ENCODE measurements at regions not wholly inside any gene's neighbourhood (a gene's known extent, or its start where the extent isn't known, plus 50 kb on each side); places are given as distances from the start of the nearest gene placed in this dataset.

- Histone ChIP-seq H3K4me3 (ENCODE audit: extremely low read depth, insufficient read depth, low read length, poor library complexity, severe bottlenecking) (no peak overlapping the region), H3K36me3 (ENCODE audit: control insufficient read depth, insufficient read depth, low read length) (no peaks in the 10 kb centered on the region), H3K9me3 (ENCODE audit: control insufficient read depth, low read length) (no peaks in the 10 kb centered on the region), H3K4me1 (ENCODE audit: control insufficient read depth, insufficient read depth, low read length, poor library complexity, severe bottlenecking) (no peaks in the 10 kb centered on the region), H3K27ac (ENCODE audit: low read depth, low read length, severe bottlenecking) (no peak overlapping the region)
- 78 to 100% methylated on average over 2 to 3 of the region's 4 CpGs for WGBS, 2 experiments (ENCODE audit: insufficient coverage in 2 of 2)
Observed at GRCh38 chr6:53744321-53744720, 50.5 kb upstream of the LRRC1 start.

- 74 to 80% methylated on average over 8 to 9 of the region's 10 CpGs for WGBS, 2 experiments (ENCODE audit: insufficient coverage in 2 of 2)
- no peaks in the 10 kb centered on the region for H3K4me1 ChIP-seq (ENCODE audit: control insufficient read depth, insufficient read depth, low read length, poor library complexity, severe bottlenecking)
Observed at GRCh38 chr6:53741034-53741823, 53.6 kb upstream of the LRRC1 start.

GRCh38 chr6:53737746-53738145 is 57.1 kb upstream of the LRRC1 start:
- Histone ChIP-seq H3K27ac (ENCODE audit: low read depth, low read length, severe bottlenecking) (no peak overlapping the region), H3K36me3 (ENCODE audit: control insufficient read depth, insufficient read depth, low read length) (no peaks in the 10 kb centered on the region), H3K9me3 (ENCODE audit: control insufficient read depth, low read length) (no peaks in the 10 kb centered on the region), H3K4me1 (ENCODE audit: control insufficient read depth, insufficient read depth, low read length, poor library complexity, severe bottlenecking) (peaks cover 7% of the 10 kb centered on the region), H3K4me3 (ENCODE audit: extremely low read depth, insufficient read depth, low read length, poor library complexity, severe bottlenecking) (no peak overlapping the region)
- 67 to 94% methylated on average over 1 to 2 of the region's 3 CpGs for WGBS, 2 experiments (ENCODE audit: insufficient coverage in 2 of 2)

More at GRCh38 chr6:53741034-53741823, 53.6 kb upstream of the LRRC1 start:
- Histone ChIP-seq H3K9me3 (ENCODE audit: control insufficient read depth, low read length) (no peaks in the 10 kb centered on the region), H3K27ac (ENCODE audit: low read depth, low read length, severe bottlenecking) (no peak overlapping the region), H3K4me3 (ENCODE audit: extremely low read depth, insufficient read depth, low read length, poor library complexity, severe bottlenecking) (no peak overlapping the region), H3K36me3 (ENCODE audit: control insufficient read depth, insufficient read depth, low read length) (no peaks in the 10 kb centered on the region)

GRCh38 chr6:53735896-53736295 is 58.9 kb upstream of the LRRC1 start:
- H3K9me3 ChIP-seq (ENCODE audit: control insufficient read depth, low read length), result no peaks in the 10 kb centered on the region
- no peaks in the 10 kb centered on the region for H3K36me3 ChIP-seq (ENCODE audit: control insufficient read depth, insufficient read depth, low read length)
- 67 to 100% methylated on average over 3 to 4 of the region's 4 CpGs for WGBS, 2 experiments (ENCODE audit: insufficient coverage in 2 of 2)
- no peak overlapping the region for H3K4me3 ChIP-seq (ENCODE audit: extremely low read depth, insufficient read depth, low read length, poor library complexity, severe bottlenecking)
- H3K4me1 ChIP-seq (ENCODE audit: control insufficient read depth, insufficient read depth, low read length, poor library complexity, severe bottlenecking), result peaks cover 7% of the 10 kb centered on the region
- H3K27ac ChIP-seq (ENCODE audit: low read depth, low read length, severe bottlenecking), result no peak overlapping the region

- H3K9me3 ChIP-seq (ENCODE audit: control insufficient read depth, low read length), result no peaks in the 10 kb centered on the region
- H3K27ac ChIP-seq (ENCODE audit: low read depth, low read length, severe bottlenecking), result peak overlapping the region; percentile 58
- H3K36me3 ChIP-seq (ENCODE audit: control insufficient read depth, insufficient read depth, low read length), result no peaks in the 10 kb centered on the region
- H3K4me3 ChIP-seq (ENCODE audit: extremely low read depth, insufficient read depth, low read length, poor library complexity, severe bottlenecking), result no peak overlapping the region
- 67 to 89% methylated on average over 4 to 10 of the region's 13 CpGs for WGBS, 2 experiments (ENCODE audit: insufficient coverage in 2 of 2)
- H3K4me1 ChIP-seq (ENCODE audit: control insufficient read depth, insufficient read depth, low read length, poor library complexity, severe bottlenecking), result peaks cover 7% of the 10 kb centered on the region
Observed at GRCh38 chr6:53734473-53735299, 60.1 kb upstream of the LRRC1 start.

GRCh38 chr6:53731866-53732636 is 62.8 kb upstream of the LRRC1 start:
- 89 to 96% methylated on average over 3 of the region's 5 CpGs for WGBS, 2 experiments (ENCODE audit: insufficient coverage in 2 of 2)
- H3K9me3 ChIP-seq (ENCODE audit: control insufficient read depth, low read length), result no peaks in the 10 kb centered on the region
- H3K27ac ChIP-seq (ENCODE audit: low read depth, low read length, severe bottlenecking), result no peak overlapping the region
- H3K36me3 ChIP-seq (ENCODE audit: control insufficient read depth, insufficient read depth, low read length), result no peaks in the 10 kb centered on the region
- H3K4me3 ChIP-seq (ENCODE audit: extremely low read depth, insufficient read depth, low read length, poor library complexity, severe bottlenecking), result no peak overlapping the region
- H3K4me1 ChIP-seq (ENCODE audit: control insufficient read depth, insufficient read depth, low read length, poor library complexity, severe bottlenecking), result peaks cover 7% of the 10 kb centered on the region

GRCh38 chr6:53730767-53731166 is 64.0 kb upstream of the LRRC1 start:
- Histone ChIP-seq H3K9me3 (ENCODE audit: control insufficient read depth, low read length) (no peaks in the 10 kb centered on the region), H3K27ac (ENCODE audit: low read depth, low read length, severe bottlenecking) (no peak overlapping the region), H3K36me3 (ENCODE audit: control insufficient read depth, insufficient read depth, low read length) (no peaks in the 10 kb centered on the region), H3K4me1 (ENCODE audit: control insufficient read depth, insufficient read depth, low read length, poor library complexity, severe bottlenecking) (peaks cover 7% of the 10 kb centered on the region), H3K4me3 (ENCODE audit: extremely low read depth, insufficient read depth, low read length, poor library complexity, severe bottlenecking) (no peak overlapping the region)

GRCh38 chr6:53728570-53729194 is 63.1 kb upstream of the KLHL31 start:
- peak overlapping the region; percentile 5 for H3K27ac ChIP-seq (ENCODE audit: low read depth, low read length, severe bottlenecking)
- H3K4me1 ChIP-seq (ENCODE audit: control insufficient read depth, insufficient read depth, low read length, poor library complexity, severe bottlenecking), result no peaks in the 10 kb centered on the region
- no peaks in the 10 kb centered on the region for H3K36me3 ChIP-seq (ENCODE audit: control insufficient read depth, insufficient read depth, low read length)
- no peak overlapping the region for H3K4me3 ChIP-seq (ENCODE audit: extremely low read depth, insufficient read depth, low read length, poor library complexity, severe bottlenecking)
- 34 to 50% methylated on average over 2 to 7 of the region's 9 CpGs for WGBS, 2 experiments (ENCODE audit: insufficient coverage in 2 of 2)
- no peaks in the 10 kb centered on the region for H3K9me3 ChIP-seq (ENCODE audit: control insufficient read depth, low read length)

GRCh38 chr6:53727748-53728147 is 62.2 kb upstream of the KLHL31 start:
- 88 to 92% methylated on average over 4 to 5 of the region's 5 CpGs for WGBS, 2 experiments (ENCODE audit: insufficient coverage in 2 of 2)
- H3K4me1 ChIP-seq (ENCODE audit: control insufficient read depth, insufficient read depth, low read length, poor library complexity, severe bottlenecking), result no peaks in the 10 kb centered on the region
- no peaks in the 10 kb centered on the region for H3K9me3 ChIP-seq (ENCODE audit: control insufficient read depth, low read length)
- H3K27ac ChIP-seq (ENCODE audit: low read depth, low read length, severe bottlenecking), result no peak overlapping the region
- no peaks in the 10 kb centered on the region for H3K36me3 ChIP-seq (ENCODE audit: control insufficient read depth, insufficient read depth, low read length)
- H3K4me3 ChIP-seq (ENCODE audit: extremely low read depth, insufficient read depth, low read length, poor library complexity, severe bottlenecking), result no peak overlapping the region

GRCh38 chr6:53725791-53726575 is 60.4 kb upstream of the KLHL31 start:
- no peaks in the 10 kb centered on the region for H3K4me1 ChIP-seq (ENCODE audit: control insufficient read depth, insufficient read depth, low read length, poor library complexity, severe bottlenecking)
- no peaks in the 10 kb centered on the region for H3K9me3 ChIP-seq (ENCODE audit: control insufficient read depth, low read length)
- no peak overlapping the region for H3K27ac ChIP-seq (ENCODE audit: low read depth, low read length, severe bottlenecking)
- H3K36me3 ChIP-seq (ENCODE audit: control insufficient read depth, insufficient read depth, low read length), result no peaks in the 10 kb centered on the region
- H3K4me3 ChIP-seq (ENCODE audit: extremely low read depth, insufficient read depth, low read length, poor library complexity, severe bottlenecking), result no peak overlapping the region
- 34 to 40% methylated on average over 13 to 14 of the region's 18 CpGs for WGBS, 2 experiments (ENCODE audit: insufficient coverage in 2 of 2)
